ENCODE measurements at regions not wholly inside any gene's neighbourhood (a gene's known extent, or its start where the extent isn't known, plus 50 kb on each side); places are given as distances from the start of the nearest gene placed in this dataset.

DNA sequence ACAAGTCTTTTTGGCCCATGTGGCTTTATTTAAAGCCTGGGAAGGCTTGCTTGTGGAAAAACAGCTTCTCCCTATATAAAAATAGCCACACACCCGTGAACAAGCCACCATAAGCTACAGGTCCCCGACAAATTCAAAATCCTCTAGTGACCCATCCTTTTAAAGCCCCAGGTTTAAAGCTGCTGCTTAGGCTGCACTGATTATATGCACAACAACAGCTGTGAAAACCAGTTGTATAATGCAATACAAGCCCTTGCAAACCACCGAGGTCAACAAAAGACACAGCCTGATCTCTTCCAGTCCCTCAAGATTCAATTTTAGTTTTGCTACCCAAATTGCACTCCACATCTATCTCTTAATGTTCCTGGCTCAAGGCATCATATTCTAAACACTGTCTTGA, 186.0 kb upstream of the WDFY3 start:
- no peak for TF ChIP-seq POLR2A (IDR thresholded peaks at IDR 0.05)
- TF ChIP-seq, protein P1, sequence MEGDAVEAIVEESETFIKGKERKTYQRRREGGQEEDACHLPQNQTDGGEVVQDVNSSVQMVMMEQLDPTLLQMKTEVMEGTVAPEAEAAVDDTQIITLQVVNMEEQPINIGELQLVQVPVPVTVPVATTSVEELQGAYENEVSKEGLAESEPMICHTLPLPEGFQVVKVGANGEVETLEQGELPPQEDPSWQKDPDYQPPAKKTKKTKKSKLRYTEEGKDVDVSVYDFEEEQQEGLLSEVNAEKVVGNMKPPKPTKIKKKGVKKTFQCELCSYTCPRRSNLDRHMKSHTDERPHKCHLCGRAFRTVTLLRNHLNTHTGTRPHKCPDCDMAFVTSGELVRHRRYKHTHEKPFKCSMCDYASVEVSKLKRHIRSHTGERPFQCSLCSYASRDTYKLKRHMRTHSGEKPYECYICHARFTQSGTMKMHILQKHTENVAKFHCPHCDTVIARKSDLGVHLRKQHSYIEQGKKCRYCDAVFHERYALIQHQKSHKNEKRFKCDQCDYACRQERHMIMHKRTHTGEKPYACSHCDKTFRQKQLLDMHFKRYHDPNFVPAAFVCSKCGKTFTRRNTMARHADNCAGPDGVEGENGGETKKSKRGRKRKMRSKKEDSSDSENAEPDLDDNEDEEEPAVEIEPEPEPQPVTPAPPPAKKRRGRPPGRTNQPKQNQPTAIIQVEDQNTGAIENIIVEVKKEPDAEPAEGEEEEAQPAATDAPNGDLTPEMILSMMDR (IDR thresholded peaks at IDR 0.05), result no peak
